Endothelial cell of umbilical vein (primary cell): ENCODE measurements at regions not wholly inside any gene's neighbourhood (a gene's known extent, or its start where the extent isn't known, plus 50 kb on each side); places are given as distances from the start of the nearest gene placed in this dataset.

Source experiments
- BruUV-seq: library from RNA; stranded (reverse); fragments of 400-500 nt; replicated peaks from 2 replicates; lab custom pipeline; 2021; lab: Mats Ljungman, UMichigan
- CTCF ChIA-PET: fragments of 300-600, 350-600 bp; sonication (Branson Sonifier 250); formaldehyde crosslinking; loops from one replicate; lab custom pipeline; 2021; ENCODE audit warnings: antibody characterized with exemption, inconsistent platforms; lab: Charles Lee
- POLR2A ChIA-PET: fragments of 300-600, 350-600 bp; sonication (Branson Sonifier 250); formaldehyde crosslinking; loops from one replicate; lab custom pipeline; 2021; ENCODE audit warnings: antibody characterized with exemption, inconsistent platforms; lab: Charles Lee
- DNase-seq: peaks from one replicate; pipeline ENCODE4 v3.0.0-alpha.2; 2011; ENCODE audit warnings: low read depth, low spot score
- FAIRE-seq: peaks from 2 replicates; lab custom pipeline; 2011; peaks lifted over from hg19 to GRCh38; lab: Jason Lieb, UNC
- H2AFZ ChIP-seq: 2 replicates; pipeline ENCODE4 v1.6.0; 2012; ENCODE audit warnings: low read depth, low read length, control low read depth, inconsistent platforms
- H3K27ac ChIP-seq: 2 replicates; pipeline ENCODE4 v1.5.1; 2011; ENCODE audit warnings: low read depth, mild to moderate bottlenecking, control low read depth, low read length, moderate library complexity; ENCODE audit not compliant: insufficient read depth
- H3K27me3 ChIP-seq, 2 experiments: 2 replicates each; pipeline versions ENCODE4 v1.6.0 to v1.6.1; 2011; ENCODE audit warnings: low read length in 2 of 2, mixed read lengths in 1 of 2; ENCODE audit not compliant: control insufficient read depth in 2 of 2, insufficient read depth in 2 of 2
- H3K36me3 ChIP-seq, 2 experiments: 2 replicates in 1 of 2; 3 replicates in 1 of 2; pipeline ENCODE4 v1.5.1; 2011; ENCODE audit warnings: low read length in 2 of 2, mild to moderate bottlenecking in 1 of 2, moderate library complexity in 1 of 2; ENCODE audit not compliant: control insufficient read depth in 2 of 2, insufficient read depth in 2 of 2; ENCODE audit errors: extremely low read depth in 1 of 2
- H3K4me1 ChIP-seq: 3 replicates; pipeline ENCODE4 v1.5.1; 2011; ENCODE audit warnings: mild to moderate bottlenecking, low read length; ENCODE audit not compliant: control insufficient read depth, insufficient read depth; ENCODE audit errors: extremely low read depth
- H3K4me2 ChIP-seq: 2 replicates; pipeline ENCODE4 v1.6.1; 2011; ENCODE audit warnings: low read length, control low read depth, mixed read lengths; ENCODE audit not compliant: insufficient read depth
- H3K4me3 ChIP-seq, 3 experiments: fragments of 200-600 bp in 1 of 3; sonication (generic), shearing (Covaris generic) in 1 of 3; replicated peaks in 1 of 3; 2 replicates each; pipeline ENCODE4 v1.5.1; 2011 to 2016; ENCODE audit warnings: control low read depth in 3 of 3, low read length in 3 of 3, mild to moderate bottlenecking in 2 of 3, inconsistent platforms in 1 of 3, low read depth in 1 of 3, moderate library complexity in 1 of 3; ENCODE audit not compliant: insufficient read depth in 1 of 3
- H3K79me2 ChIP-seq: 2 replicates; pipeline ENCODE4 v1.6.0; 2012; ENCODE audit warnings: low read length, inconsistent platforms; ENCODE audit not compliant: control insufficient read depth, insufficient read depth
- H3K9ac ChIP-seq: replicated peaks from 2 replicates; pipeline ENCODE3; 2011; ENCODE audit warnings: low read length, control low read depth; ENCODE audit not compliant: insufficient read depth; ENCODE audit errors: extremely low read depth
- H3K9me1 ChIP-seq: replicated peaks from 3 replicates; pipeline ENCODE4 v1.6.0; 2011; ENCODE audit warnings: mild to moderate bottlenecking, low read length; ENCODE audit not compliant: control insufficient read depth, insufficient read depth; ENCODE audit errors: extremely low read depth
- H3K9me3 ChIP-seq: replicated peaks from 2 replicates; pipeline ENCODE4 v1.5.1; 2012; ENCODE audit warnings: low read length, inconsistent platforms; ENCODE audit not compliant: control insufficient read depth, insufficient read depth
- H4K20me1 ChIP-seq: replicated peaks from 2 replicates; pipeline ENCODE3; 2011; ENCODE audit warnings: mild to moderate bottlenecking, low read length; ENCODE audit not compliant: control insufficient read depth, insufficient read depth; ENCODE audit errors: extremely low read depth
- CTCF ChIP-seq, 2 donors: IDR thresholded peaks; 1 replicate in 1 of 2; 2 replicates in 1 of 2; pipeline ENCODE4 v1.5.1; 2011; ENCODE audit warnings: low read length in 2 of 2, mild to moderate bottlenecking in 2 of 2, moderate library complexity in 2 of 2, control low read depth in 1 of 2, inconsistent platforms in 1 of 2, low read depth in 1 of 2; ENCODE audit not compliant: insufficient read depth in 1 of 2; ENCODE audit errors: extremely low read depth in 1 of 2
- EZH2 ChIP-seq: IDR thresholded peaks from 2 replicates; pipeline ENCODE4 v1.6.1; 2012; ENCODE audit warnings: borderline replicate concordance, low read depth, mild to moderate bottlenecking, moderate library complexity, low read length, inconsistent platforms; ENCODE audit not compliant: severe bottlenecking
- FOS ChIP-seq: IDR thresholded peaks from 2 replicates; pipeline ENCODE4 v1.6.1; 2011; ENCODE audit warnings: mild to moderate bottlenecking, low read length, moderate library complexity, borderline replicate concordance; ENCODE audit not compliant: insufficient read depth
- GATA2 ChIP-seq: IDR thresholded peaks from 2 replicates; pipeline ENCODE4 v1.7.0; 2011; ENCODE audit warnings: low read depth, mild to moderate bottlenecking, moderate library complexity, mixed read lengths, low read length; ENCODE audit not compliant: insufficient read length, insufficient read depth
- JUN ChIP-seq: IDR thresholded peaks from 2 replicates; pipeline ENCODE4 v1.6.1; 2011; ENCODE audit warnings: borderline replicate concordance, low read depth; ENCODE audit not compliant: insufficient read length, insufficient read depth
- MAX ChIP-seq: IDR thresholded peaks from 2 replicates; pipeline ENCODE4 v1.6.1; 2011; ENCODE audit not compliant: insufficient read depth, insufficient read length
- MYC ChIP-seq: IDR thresholded peaks from one replicate; pipeline ENCODE4 v1.6.1; 2011; ENCODE audit warnings: mild to moderate bottlenecking, low read depth, low read length
- POLR2A ChIP-seq: IDR thresholded peaks from 2 replicates; pipeline ENCODE4 v1.6.1; 2012; ENCODE audit warnings: low read depth, mild to moderate bottlenecking, control low read depth, low read length
- POLR2AphosphoS5 ChIP-seq: IDR thresholded peaks from 2 replicates; pipeline ENCODE4 v1.6.1; 2012; ENCODE audit warnings: low read depth, mild to moderate bottlenecking, control low read depth, low read length, moderate library complexity; ENCODE audit not compliant: insufficient read depth
- dilution Hi-C: fragments of 300-500 bp; cut with MboI; formaldehyde crosslinking; loops from one replicate; pipeline ENCODE4 v1.15.0; 2019; ENCODE audit warnings: low sequenced_read_pairs; ENCODE audit not compliant: extremely low pct_ligation_motif_present
- intact Hi-C: fragments of 100-400 bp; cut with micrococcal nuclease; formaldehyde crosslinking; loops from one replicate; pipeline ENCODE4 v1.10.0; 2022

GRCh38 chr13:26897706-26898550, 137.3 kb upstream of the GPR12 start:
- CTCF ChIA-PET = no interaction called here
- intact Hi-C loops = no loop called here

More at GRCh38 chr13:26897706-26898550, 137.3 kb upstream of the GPR12 start:
- FAIRE-seq (no peak), DNase-seq (no peak)
- POLR2A ChIA-PET = no interaction called here
- Histone ChIP-seq H2AFZ (no peak overlapping the region), H3K27ac (no peak overlapping the region), H3K4me2 (no peak overlapping the region), H3K36me3 (no peaks in the 10 kb centered on the region), H3K9me1 (no peaks in the 10 kb centered on the region), H4K20me1 (no peaks in the 10 kb centered on the region), H3K9ac (no peak overlapping the region), H3K79me2 (no peaks in the 10 kb centered on the region), H3K9me3 (no peaks in the 10 kb centered on the region), H3K4me3 (no peak overlapping the region), H3K27me3 (no peaks in the 10 kb centered on the region), H3K4me1 (peaks cover 6% of the 10 kb centered on the region)
- BruUV-seq = no TSS peak
- dilution Hi-C loops = no loop called here
- TF ChIP-seq POLR2A (no peak), CTCF (IDR thresholded peaks at IDR 0.05; ENCODE audit: extremely low read depth in 1 of 2, insufficient read depth in 1 of 2, low read depth in 1 of 2, low read length in 2 of 2) (no peak), FOS (no peak), POLR2AphosphoS5 (no peak), EZH2 (no peak), MAX (no peak), MYC (no peak), GATA2 (no peak), JUN (no peak)
